HCT116 (cell line): ENCODE measurements at regions not wholly inside any gene's neighbourhood (a gene's known extent, or its start where the extent isn't known, plus 50 kb on each side); places are given as distances from the start of the nearest gene placed in this dataset.

ENCODE experiments used
- ATAC-seq: fragments of 200-7000 bp; cut with Tn5 transposase; 2 replicates; pipeline ENCODE4 v1.9.1; 2020; ENCODE audit warnings: mild to moderate bottlenecking, moderate library complexity
- BruUV-seq: library from RNA; stranded (reverse); fragments of 400-500 nt; replicated peaks from 2 replicates; lab custom pipeline; 2021; lab: Mats Ljungman, UMichigan
- CTCF ChIA-PET: fragments of 300-600 bp; sonication (Branson Sonifier 250); formaldehyde crosslinking; loops from one replicate; lab custom pipeline; 2021; ENCODE audit warnings: antibody characterized with exemption; lab: Charles Lee
- POLR2A ChIA-PET: fragments of 300-600, 350-600 bp; sonication (Branson Sonifier 250); formaldehyde crosslinking; loops from one replicate; lab custom pipeline; 2021; ENCODE audit warnings: antibody characterized with exemption; lab: Charles Lee
- RAD21 ChIA-PET, 2 experiments: fragments of 300-600 bp; sonication (Branson Sonifier 250); formaldehyde crosslinking; loops; one replicate each; lab custom pipeline; 2023; ENCODE audit warnings: low total read pairs in 2 of 2; ENCODE audit not compliant: uncharacterized antibody in 2 of 2, unreplicated experiment in 2 of 2, low non-redundant PET in 1 of 2; lab: Charles Lee
- DNase-seq: peaks from one replicate; pipeline ENCODE4 v3.0.0-alpha.2; 2010; ENCODE audit warnings: low read depth, low spot score
- H2AFZ ChIP-seq: fragments of 200-600 bp; shearing (Covaris generic), sonication (generic); 2 replicates; pipeline ENCODE4 v1.6.1; 2017; ENCODE audit warnings: low read depth, mixed run types, mixed read lengths, antibody characterized with exemption, low read length; ENCODE audit not compliant: poor library complexity, severe bottlenecking
- H3K27ac ChIP-seq: 2 replicates; pipeline ENCODE4 v1.5.1; 2012; ENCODE audit warnings: low read depth, low read length
- H3K27me3 ChIP-seq: fragments of 200-600 bp; sonication (generic); 2 replicates; pipeline ENCODE4 v1.6.1; 2016; ENCODE audit warnings: mixed run types, low read length, mixed read lengths; ENCODE audit not compliant: insufficient read depth
- H3K36me3 ChIP-seq, 2 experiments: fragments of 200-500 bp in 1 of 2; fragments of 200-600 bp in 1 of 2; sonication (Bioruptor generic) in 1 of 2; sonication (generic) in 1 of 2; 2 replicates each; pipeline versions ENCODE4 v1.5.1 to v1.6.1; 2014 to 2016; ENCODE audit warnings: low read length in 2 of 2, inconsistent platforms in 1 of 2, mixed read lengths in 1 of 2, mixed run types in 1 of 2; ENCODE audit not compliant: insufficient read depth in 2 of 2, control insufficient read depth in 1 of 2
- H3K4me1 ChIP-seq, 2 experiments: fragments of 200-600 bp in 1 of 2; sonication (generic) in 1 of 2; 2 replicates each; pipeline versions ENCODE4 v1.5.1 to v1.6.1; 2012 to 2017; ENCODE audit warnings: low read length in 2 of 2, inconsistent platforms in 1 of 2, mild to moderate bottlenecking in 1 of 2, mixed read lengths in 1 of 2, mixed run types in 1 of 2, moderate library complexity in 1 of 2; ENCODE audit not compliant: insufficient read depth in 2 of 2, control insufficient read depth in 1 of 2
- H3K4me2 ChIP-seq: fragments of 200-600 bp; sonication (generic); 2 replicates; pipeline ENCODE4 v1.6.1; 2017; ENCODE audit warnings: mixed run types, low read length, mixed read lengths
- H3K4me3 ChIP-seq, 2 experiments: fragments of 200-600 bp in 1 of 2; sonication (generic) in 1 of 2; replicated peaks in 1 of 2; 2 replicates each; pipeline ENCODE4 v1.5.1; 2011 to 2016; ENCODE audit warnings: low read length in 2 of 2, control low read depth in 1 of 2, low read depth in 1 of 2, mild to moderate bottlenecking in 1 of 2, mixed read lengths in 1 of 2, mixed run types in 1 of 2
- H3K79me2 ChIP-seq: fragments of 200-600 bp; sonication (generic); 2 replicates; pipeline ENCODE4 v1.6.1; 2017; ENCODE audit warnings: mild to moderate bottlenecking, mixed run types, low read length, moderate library complexity, mixed read lengths; ENCODE audit not compliant: insufficient read depth
- H3K9ac ChIP-seq: fragments of 200-600 bp; sonication (generic); 2 replicates; pipeline ENCODE4 v1.6.1; 2016; ENCODE audit warnings: low read length, mixed read lengths
- H3K9me2 ChIP-seq: fragments of 200-600 bp; sonication (generic), shearing (Covaris generic); 2 replicates; pipeline ENCODE4 v1.6.1; 2017; ENCODE audit warnings: mixed run types, mild to moderate bottlenecking, moderate library complexity; ENCODE audit not compliant: insufficient read depth
- H3K9me3 ChIP-seq, 2 experiments: fragments of 200-500 bp in 1 of 2; fragments of 200-600 bp in 1 of 2; sonication (Bioruptor generic) in 1 of 2; sonication (generic) in 1 of 2; 2 replicates each; pipeline ENCODE4 v1.6.1; 2014 to 2017; ENCODE audit warnings: low read length in 2 of 2, mixed read lengths in 2 of 2, inconsistent platforms in 1 of 2, low read depth in 1 of 2, mild to moderate bottlenecking in 1 of 2, mixed run types in 1 of 2, moderate library complexity in 1 of 2; ENCODE audit not compliant: control insufficient read depth in 1 of 2, insufficient read depth in 1 of 2
- H4K20me1 ChIP-seq: fragments of 200-600 bp; sonication (generic), shearing (Covaris generic); 2 replicates; pipeline ENCODE4 v1.6.1; 2017; ENCODE audit warnings: mixed run types, mild to moderate bottlenecking, moderate library complexity; ENCODE audit not compliant: insufficient read depth
- CBX3 ChIP-seq: IDR thresholded peaks from 2 replicates; pipeline ENCODE4 v1.6.1; 2012; ENCODE audit warnings: low read depth
- ELF1 ChIP-seq: IDR thresholded peaks from 2 replicates; pipeline ENCODE4 v1.6.1; 2012; ENCODE audit warnings: low read depth, borderline replicate concordance
- EZH2 ChIP-seq: fragments of 200-600 bp; sonication (generic); IDR thresholded peaks from 2 replicates; pipeline ENCODE4 v1.6.1; 2017; ENCODE audit warnings: antibody characterized with exemption, mixed run types
- EZH2phosphoT487 ChIP-seq: fragments of 200-600 bp; IDR thresholded peaks from 2 replicates; pipeline ENCODE4 v1.6.1; 2018; ENCODE audit warnings: antibody characterized with exemption, borderline replicate concordance
- POLR2A ChIP-seq: IDR thresholded peaks from 2 replicates; pipeline ENCODE4 v1.7.0; 2011; ENCODE audit warnings: borderline replicate concordance; ENCODE audit not compliant: insufficient read depth, insufficient read length; ENCODE audit errors: extremely low read depth
- RAD21 ChIP-seq: IDR thresholded peaks from 2 replicates; pipeline ENCODE4 v1.6.1; 2012; ENCODE audit warnings: low read depth, mild to moderate bottlenecking
- SP1 ChIP-seq: IDR thresholded peaks from 2 replicates; pipeline ENCODE4 v1.6.1; 2012; ENCODE audit warnings: low read depth
- SRF ChIP-seq: IDR thresholded peaks from 2 replicates; pipeline ENCODE4 v1.6.1; 2012; ENCODE audit warnings: low read depth
- ZFX ChIP-seq: fragments of 450-650 bp; IDR thresholded peaks from 2 replicates; pipeline ENCODE4 v1.6.1; 2017
- intact Hi-C: fragments of 100-400 bp; cut with micrococcal nuclease; formaldehyde crosslinking; loops from 2 replicates; pipeline ENCODE4 v1.10.0; 2022
- TF ChIP-seq, protein P1 (sequence below): IDR thresholded peaks from 2 replicates; pipeline ENCODE4 v1.6.1; 2012; ENCODE audit warnings: low read depth
- TF ChIP-seq, protein P2 (sequence below), 3 experiments: fragments of 200-600 bp in 1 of 3; sonication (generic) in 1 of 3; IDR thresholded peaks in 2 of 3; conservative IDR thresholded peaks in 1 of 3; 2 replicates each; pipeline ENCODE4 v1.5.1; 2012 to 2017; ENCODE audit warnings: low read depth in 2 of 3, low read length in 2 of 3, antibody characterized with exemption in 1 of 3, borderline replicate concordance in 1 of 3, control low read depth in 1 of 3, mild to moderate bottlenecking in 1 of 3, mixed read lengths in 1 of 3, mixed run types in 1 of 3, moderate library complexity in 1 of 3; ENCODE audit not compliant: insufficient read depth in 1 of 3

DNA sequence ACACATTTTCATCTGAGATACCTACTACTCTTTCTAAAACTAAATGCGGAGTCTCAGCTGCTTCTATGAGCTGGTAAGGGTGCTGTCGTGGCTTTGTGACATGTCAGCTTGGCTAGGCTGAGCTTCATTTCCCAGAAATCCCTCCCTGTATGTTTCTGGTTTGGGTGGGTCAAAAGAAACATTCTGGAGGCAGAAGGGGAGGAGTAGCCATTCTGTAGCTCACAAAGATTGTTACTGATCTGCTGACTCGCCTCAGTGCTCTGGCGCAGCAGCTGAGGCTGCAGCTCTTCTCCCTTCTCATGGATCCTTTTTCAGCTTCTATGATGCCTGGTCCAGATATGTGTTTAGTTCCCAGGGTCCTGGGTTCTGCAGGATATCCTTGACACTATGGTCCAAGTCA lies 114.7 kb downstream of the RAP2A start (continued):
- TF ChIP-seq CBX3 = no peak

DNA sequence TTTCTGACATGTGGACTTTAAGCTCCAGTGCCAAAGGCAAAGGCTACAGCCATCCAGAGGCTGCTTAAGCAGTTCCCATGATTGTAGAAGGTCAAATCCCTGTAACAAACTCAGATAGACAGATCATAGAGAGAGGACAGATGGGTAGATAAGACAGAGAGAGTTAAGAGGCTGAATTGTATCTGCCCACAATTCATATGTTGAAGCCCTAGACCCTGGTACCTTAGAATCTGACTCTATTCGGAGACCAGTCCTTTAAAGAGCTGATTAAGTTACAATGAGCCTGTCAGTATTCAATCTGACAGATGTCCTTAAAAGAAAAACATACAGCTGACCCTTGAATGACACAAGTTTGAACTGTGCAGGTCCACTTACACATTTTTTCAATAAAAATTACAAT lies 115.2 kb downstream of the RAP2A start:
- no peaks in the 10 kb centered on the region for H3K36me3 ChIP-seq
- CTCF ChIA-PET = no interaction called here
- RAD21 ChIA-PET = no interaction called here
- H3K9me3 ChIP-seq = no peaks in the 10 kb centered on the region
- no peak overlapping the region for H3K4me2 ChIP-seq
- POLR2A ChIA-PET = no interaction called here
- ATAC-seq (no peak), DNase-seq (no peak)
- TF ChIP-seq RAD21 (no peak), EZH2phosphoT487 (no peak), ZFX (no peak), EZH2 (no peak), CBX3 (no peak), SRF (no peak), SP1 (no peak), ELF1 (no peak), POLR2A (no peak)
- TF ChIP-seq, protein P1, sequence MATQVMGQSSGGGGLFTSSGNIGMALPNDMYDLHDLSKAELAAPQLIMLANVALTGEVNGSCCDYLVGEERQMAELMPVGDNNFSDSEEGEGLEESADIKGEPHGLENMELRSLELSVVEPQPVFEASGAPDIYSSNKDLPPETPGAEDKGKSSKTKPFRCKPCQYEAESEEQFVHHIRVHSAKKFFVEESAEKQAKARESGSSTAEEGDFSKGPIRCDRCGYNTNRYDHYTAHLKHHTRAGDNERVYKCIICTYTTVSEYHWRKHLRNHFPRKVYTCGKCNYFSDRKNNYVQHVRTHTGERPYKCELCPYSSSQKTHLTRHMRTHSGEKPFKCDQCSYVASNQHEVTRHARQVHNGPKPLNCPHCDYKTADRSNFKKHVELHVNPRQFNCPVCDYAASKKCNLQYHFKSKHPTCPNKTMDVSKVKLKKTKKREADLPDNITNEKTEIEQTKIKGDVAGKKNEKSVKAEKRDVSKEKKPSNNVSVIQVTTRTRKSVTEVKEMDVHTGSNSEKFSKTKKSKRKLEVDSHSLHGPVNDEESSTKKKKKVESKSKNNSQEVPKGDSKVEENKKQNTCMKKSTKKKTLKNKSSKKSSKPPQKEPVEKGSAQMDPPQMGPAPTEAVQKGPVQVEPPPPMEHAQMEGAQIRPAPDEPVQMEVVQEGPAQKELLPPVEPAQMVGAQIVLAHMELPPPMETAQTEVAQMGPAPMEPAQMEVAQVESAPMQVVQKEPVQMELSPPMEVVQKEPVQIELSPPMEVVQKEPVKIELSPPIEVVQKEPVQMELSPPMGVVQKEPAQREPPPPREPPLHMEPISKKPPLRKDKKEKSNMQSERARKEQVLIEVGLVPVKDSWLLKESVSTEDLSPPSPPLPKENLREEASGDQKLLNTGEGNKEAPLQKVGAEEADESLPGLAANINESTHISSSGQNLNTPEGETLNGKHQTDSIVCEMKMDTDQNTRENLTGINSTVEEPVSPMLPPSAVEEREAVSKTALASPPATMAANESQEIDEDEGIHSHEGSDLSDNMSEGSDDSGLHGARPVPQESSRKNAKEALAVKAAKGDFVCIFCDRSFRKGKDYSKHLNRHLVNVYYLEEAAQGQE = no peak
- TF ChIP-seq, protein P2, sequence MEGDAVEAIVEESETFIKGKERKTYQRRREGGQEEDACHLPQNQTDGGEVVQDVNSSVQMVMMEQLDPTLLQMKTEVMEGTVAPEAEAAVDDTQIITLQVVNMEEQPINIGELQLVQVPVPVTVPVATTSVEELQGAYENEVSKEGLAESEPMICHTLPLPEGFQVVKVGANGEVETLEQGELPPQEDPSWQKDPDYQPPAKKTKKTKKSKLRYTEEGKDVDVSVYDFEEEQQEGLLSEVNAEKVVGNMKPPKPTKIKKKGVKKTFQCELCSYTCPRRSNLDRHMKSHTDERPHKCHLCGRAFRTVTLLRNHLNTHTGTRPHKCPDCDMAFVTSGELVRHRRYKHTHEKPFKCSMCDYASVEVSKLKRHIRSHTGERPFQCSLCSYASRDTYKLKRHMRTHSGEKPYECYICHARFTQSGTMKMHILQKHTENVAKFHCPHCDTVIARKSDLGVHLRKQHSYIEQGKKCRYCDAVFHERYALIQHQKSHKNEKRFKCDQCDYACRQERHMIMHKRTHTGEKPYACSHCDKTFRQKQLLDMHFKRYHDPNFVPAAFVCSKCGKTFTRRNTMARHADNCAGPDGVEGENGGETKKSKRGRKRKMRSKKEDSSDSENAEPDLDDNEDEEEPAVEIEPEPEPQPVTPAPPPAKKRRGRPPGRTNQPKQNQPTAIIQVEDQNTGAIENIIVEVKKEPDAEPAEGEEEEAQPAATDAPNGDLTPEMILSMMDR (IDR thresholded peaks at IDR 0.05 in 2 of 3, conservative IDR thresholded peaks at IDR 0.05 in 1 of 3; ENCODE audit: borderline replicate concordance in 1 of 3, insufficient read depth in 1 of 3, low read depth in 2 of 3, low read length in 2 of 3) = no peak
- H3K9me2 ChIP-seq = no peaks in the 10 kb centered on the region
- H2AFZ ChIP-seq = no peak overlapping the region
- no peaks in the 10 kb centered on the region for H3K79me2 ChIP-seq
- no peak overlapping the region for H3K9ac ChIP-seq
- H3K27me3 ChIP-seq = no peaks in the 10 kb centered on the region
- no TSS peak for BruUV-seq
- H3K4me3 ChIP-seq = no peak overlapping the region
- intact Hi-C loops = no loop called here
- H4K20me1 ChIP-seq = no peaks in the 10 kb centered on the region
- no peaks in the 10 kb centered on the region for H3K4me1 ChIP-seq
- H3K27ac ChIP-seq = no peak overlapping the region
